ENCODE measurements at regions not wholly inside any gene's neighbourhood (a gene's known extent, or its start where the extent isn't known, plus 50 kb on each side); places are given as distances from the start of the nearest gene placed in this dataset.

DNA sequence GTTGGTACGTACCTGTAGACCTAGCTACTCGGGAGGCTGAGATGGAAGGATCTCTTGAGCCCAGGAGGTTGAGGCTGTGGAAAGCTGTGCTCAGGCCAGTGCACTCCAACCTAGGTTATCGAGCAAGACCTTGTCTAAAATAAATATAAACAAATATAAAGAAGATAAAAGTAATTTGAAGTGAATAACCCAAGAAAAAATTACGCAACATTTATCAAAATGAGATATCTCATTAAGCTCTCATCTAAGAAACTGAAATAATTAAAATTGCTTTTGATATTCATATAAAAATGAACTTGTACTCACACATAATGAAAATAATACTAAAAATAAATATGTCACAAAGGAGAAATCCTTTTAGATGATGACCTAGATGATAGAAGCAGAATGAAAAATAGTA is 647.1 kb upstream of the NCAM2 start:
- no peak overlapping the region for H3K4me2 ChIP-seq (ENCODE audit: low read length)
- H3K4me1 ChIP-seq: no peaks in the 10 kb centered on the region
- H3K79me2 ChIP-seq: no peaks in the 10 kb centered on the region
- TF ChIP-seq, protein P1, sequence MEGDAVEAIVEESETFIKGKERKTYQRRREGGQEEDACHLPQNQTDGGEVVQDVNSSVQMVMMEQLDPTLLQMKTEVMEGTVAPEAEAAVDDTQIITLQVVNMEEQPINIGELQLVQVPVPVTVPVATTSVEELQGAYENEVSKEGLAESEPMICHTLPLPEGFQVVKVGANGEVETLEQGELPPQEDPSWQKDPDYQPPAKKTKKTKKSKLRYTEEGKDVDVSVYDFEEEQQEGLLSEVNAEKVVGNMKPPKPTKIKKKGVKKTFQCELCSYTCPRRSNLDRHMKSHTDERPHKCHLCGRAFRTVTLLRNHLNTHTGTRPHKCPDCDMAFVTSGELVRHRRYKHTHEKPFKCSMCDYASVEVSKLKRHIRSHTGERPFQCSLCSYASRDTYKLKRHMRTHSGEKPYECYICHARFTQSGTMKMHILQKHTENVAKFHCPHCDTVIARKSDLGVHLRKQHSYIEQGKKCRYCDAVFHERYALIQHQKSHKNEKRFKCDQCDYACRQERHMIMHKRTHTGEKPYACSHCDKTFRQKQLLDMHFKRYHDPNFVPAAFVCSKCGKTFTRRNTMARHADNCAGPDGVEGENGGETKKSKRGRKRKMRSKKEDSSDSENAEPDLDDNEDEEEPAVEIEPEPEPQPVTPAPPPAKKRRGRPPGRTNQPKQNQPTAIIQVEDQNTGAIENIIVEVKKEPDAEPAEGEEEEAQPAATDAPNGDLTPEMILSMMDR (IDR thresholded peaks at IDR 0.05): no peak
- H3K9me3 ChIP-seq (ENCODE audit: control insufficient read depth, low read length): no peaks in the 10 kb centered on the region
- no peak overlapping the region for H2AFZ ChIP-seq
- no peak overlapping the region for H3K9ac ChIP-seq
- H3K4me3 ChIP-seq (ENCODE audit: low read depth, low read length): no peak overlapping the region
- no peak overlapping the region for H3K27ac ChIP-seq
- H3K27me3 ChIP-seq (ENCODE audit: control insufficient read depth, insufficient read depth, low read length): no peaks in the 10 kb centered on the region
- H3K36me3 ChIP-seq (ENCODE audit: control insufficient read depth, insufficient read depth, low read length): no peaks in the 10 kb centered on the region

DNA sequence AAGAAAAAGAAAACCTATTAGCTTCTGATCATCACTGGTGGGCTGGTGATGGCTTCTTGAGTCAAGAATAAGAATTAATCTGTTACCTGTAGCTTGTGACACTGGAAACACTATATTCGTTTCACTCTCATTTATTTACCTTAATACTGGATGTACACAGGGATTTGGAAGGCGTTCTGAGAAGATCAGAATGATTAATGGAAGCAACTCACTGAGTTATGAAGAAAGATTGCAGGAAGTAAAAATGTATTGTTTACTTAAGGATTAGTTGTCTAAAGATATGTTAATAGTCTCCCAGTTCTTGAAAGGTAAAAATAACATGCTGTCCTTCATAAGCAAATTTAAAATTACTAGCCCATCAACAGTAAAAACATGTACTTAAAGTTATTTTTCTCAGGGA is 644.9 kb upstream of the NCAM2 start:
- Histone ChIP-seq H3K27ac (no peak overlapping the region), H3K36me3 (ENCODE audit: control insufficient read depth, insufficient read depth, low read length) (no peaks in the 10 kb centered on the region), H3K4me1 (no peaks in the 10 kb centered on the region), H3K27me3 (ENCODE audit: control insufficient read depth, insufficient read depth, low read length) (no peaks in the 10 kb centered on the region), H2AFZ (no peak overlapping the region), H3K79me2 (no peaks in the 10 kb centered on the region), H3K9ac (no peak overlapping the region), H3K9me3 (ENCODE audit: control insufficient read depth, low read length) (no peaks in the 10 kb centered on the region), H3K4me2 (ENCODE audit: low read length) (no peak overlapping the region), H3K4me3 (ENCODE audit: low read depth, low read length) (no peak overlapping the region)
- TF ChIP-seq, protein P1 (IDR thresholded peaks at IDR 0.05): no peak

DNA sequence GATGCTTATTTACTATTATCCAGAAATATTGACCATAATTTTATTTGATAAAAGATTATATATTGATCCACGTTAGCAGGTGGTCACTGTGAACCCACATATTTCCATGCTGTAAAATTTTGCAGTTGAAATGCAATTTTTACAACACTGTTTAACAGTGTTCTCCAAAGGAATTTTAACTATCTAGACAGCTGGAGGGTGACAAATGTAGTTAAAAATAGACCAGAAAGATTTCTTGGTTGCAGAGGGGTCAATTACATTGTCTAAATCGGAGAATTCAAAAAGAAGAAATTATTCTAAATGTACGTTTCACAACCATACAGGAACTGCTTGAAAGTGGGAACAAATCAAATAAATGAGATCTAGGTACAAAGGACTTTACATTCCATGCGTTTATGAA is 625.2 kb upstream of the NCAM2 start:
- H3K4me1 ChIP-seq: no peaks in the 10 kb centered on the region
- no peak overlapping the region for H2AFZ ChIP-seq
- H3K36me3 ChIP-seq (ENCODE audit: control insufficient read depth, insufficient read depth, low read length): no peaks in the 10 kb centered on the region
- H3K4me3 ChIP-seq (ENCODE audit: low read depth, low read length): no peak overlapping the region
- no peak overlapping the region for H3K27ac ChIP-seq
- TF ChIP-seq, protein P1 (IDR thresholded peaks at IDR 0.05): no peak
- H3K9me3 ChIP-seq (ENCODE audit: control insufficient read depth, low read length): no peaks in the 10 kb centered on the region
- H3K4me2 ChIP-seq (ENCODE audit: low read length): no peak overlapping the region
- H3K27me3 ChIP-seq (ENCODE audit: control insufficient read depth, insufficient read depth, low read length): no peaks in the 10 kb centered on the region
- H3K9ac ChIP-seq: no peak overlapping the region
- no peaks in the 10 kb centered on the region for H3K79me2 ChIP-seq

DNA sequence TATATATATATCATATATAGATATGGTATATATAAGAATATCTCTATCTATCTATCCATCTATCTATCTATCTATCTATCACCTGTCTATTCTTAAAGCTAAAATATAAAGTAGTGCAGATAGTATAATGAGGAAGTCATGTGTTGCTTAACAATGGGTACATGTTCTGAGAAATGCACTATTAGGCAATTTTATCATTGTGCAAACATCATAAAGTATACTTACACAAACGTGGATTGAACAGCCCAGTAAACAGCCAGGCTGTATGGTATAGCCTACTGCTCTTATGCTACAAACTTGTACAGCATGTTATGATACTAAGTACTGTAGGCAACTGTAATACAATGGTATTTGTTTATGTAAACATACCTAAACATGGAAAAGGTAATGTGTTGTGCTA is 621.0 kb upstream of the NCAM2 start:
- H3K27me3 ChIP-seq (ENCODE audit: control insufficient read depth, insufficient read depth, low read length): no peaks in the 10 kb centered on the region
- no peaks in the 10 kb centered on the region for H3K79me2 ChIP-seq
- no peaks in the 10 kb centered on the region for H3K9me3 ChIP-seq (ENCODE audit: control insufficient read depth, low read length)
- H3K4me1 ChIP-seq: no peaks in the 10 kb centered on the region
- H3K4me2 ChIP-seq (ENCODE audit: low read length): no peak overlapping the region
- H3K4me3 ChIP-seq (ENCODE audit: low read depth, low read length): no peak overlapping the region
- TF ChIP-seq, protein P1 (IDR thresholded peaks at IDR 0.05): no peak
- H3K36me3 ChIP-seq (ENCODE audit: control insufficient read depth, insufficient read depth, low read length): no peaks in the 10 kb centered on the region
- no peak overlapping the region for H3K9ac ChIP-seq
- no peak overlapping the region for H3K27ac ChIP-seq
- H2AFZ ChIP-seq: no peak overlapping the region

DNA sequence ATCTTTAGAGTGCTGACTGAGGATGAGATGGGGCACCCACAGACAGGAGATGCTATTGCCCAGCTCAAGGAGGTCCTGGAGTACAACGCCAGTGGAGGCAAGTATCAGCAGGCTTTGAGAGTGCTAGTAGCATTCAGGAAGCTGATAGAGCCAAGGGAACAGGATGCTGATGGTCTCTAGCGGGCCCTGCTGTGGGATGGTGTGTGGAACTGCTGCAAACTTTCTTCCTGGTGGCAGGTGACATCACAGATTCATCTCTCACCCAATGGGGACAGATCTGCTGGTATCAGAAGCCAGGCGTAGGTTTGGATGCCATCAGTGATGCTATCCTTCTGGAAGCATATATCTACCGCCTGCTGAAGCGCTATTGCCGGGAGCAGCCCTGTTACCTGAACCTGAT is 609.8 kb upstream of the NCAM2 start:
- Histone ChIP-seq H3K9me3 (ENCODE audit: control insufficient read depth, low read length) (no peaks in the 10 kb centered on the region), H3K27me3 (ENCODE audit: control insufficient read depth, insufficient read depth, low read length) (no peaks in the 10 kb centered on the region), H3K27ac (no peak overlapping the region), H3K79me2 (no peaks in the 10 kb centered on the region), H3K36me3 (ENCODE audit: control insufficient read depth, insufficient read depth, low read length) (no peaks in the 10 kb centered on the region), H2AFZ (no peak overlapping the region), H3K4me2 (ENCODE audit: low read length) (no peak overlapping the region), H3K4me3 (ENCODE audit: low read depth, low read length) (no peak overlapping the region), H3K4me1 (no peaks in the 10 kb centered on the region), H3K9ac (no peak overlapping the region)
- TF ChIP-seq, protein P1 (IDR thresholded peaks at IDR 0.05): no peak
